A673 (cell line): ENCODE measurements at regions not wholly inside any gene's neighbourhood (a gene's known extent, or its start where the extent isn't known, plus 50 kb on each side); places are given as distances from the start of the nearest gene placed in this dataset.
"Not testable (repeated sequence)": the region's sequence is repeated elsewhere in the genome, so short reads cannot be mapped to it uniquely, and the experiment has no call there.

Experiments
- EZH2 ChIP-seq: fragments of 200-600 bp; sonication (generic); IDR thresholded peaks from 2 replicates; pipeline ENCODE4 v1.6.1; 2017; ENCODE audit warnings: borderline replicate concordance, low read depth, mild to moderate bottlenecking, mixed read lengths, antibody characterized with exemption, low read length; ENCODE audit not compliant: poor library complexity, severe bottlenecking
- TF ChIP-seq, protein P1 (sequence below): fragments of 300-800, 200-600 bp; sonication (generic); conservative IDR thresholded peaks from 2 replicates; pipeline ENCODE4 v1.5.1; 2017; ENCODE audit warnings: low read depth, mild to moderate bottlenecking, antibody characterized with exemption, low read length, moderate library complexity, mixed read lengths

DNA sequence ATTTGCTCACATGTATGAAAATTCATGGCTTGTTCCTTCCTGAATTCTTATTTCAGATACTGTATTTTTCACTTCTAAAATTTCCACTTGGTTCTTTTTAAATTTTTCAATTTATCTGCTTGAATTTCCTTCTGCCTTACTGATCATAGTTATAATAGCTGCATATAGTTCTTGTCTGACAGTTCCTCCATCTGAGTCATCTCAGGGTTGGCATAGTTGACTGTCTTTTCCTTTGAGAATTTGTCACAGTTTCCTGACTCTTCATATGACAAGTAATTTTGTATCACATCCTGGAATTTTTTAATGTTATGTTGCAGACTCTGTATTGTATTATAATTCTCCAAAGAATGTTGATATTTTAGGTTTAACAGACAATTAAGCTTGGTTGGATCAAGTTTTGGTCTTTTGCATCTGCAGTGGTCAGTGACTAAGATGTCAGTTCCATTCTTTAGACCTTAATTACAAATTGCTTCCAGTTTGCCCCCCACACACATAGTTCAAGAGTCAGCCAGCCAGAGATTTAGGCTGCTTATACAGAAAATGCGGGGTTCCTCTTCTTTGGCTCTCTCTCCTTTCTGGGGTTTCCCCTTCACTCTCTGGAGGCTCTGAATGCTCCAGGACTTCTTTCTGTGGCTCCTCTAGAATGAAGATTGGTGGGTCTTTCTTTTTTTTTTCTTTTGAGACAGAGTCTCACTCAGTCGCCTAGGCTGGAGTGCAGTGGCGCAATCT, 153.7 kb upstream of the NBPF12 start:
- TF ChIP-seq, protein P1, sequence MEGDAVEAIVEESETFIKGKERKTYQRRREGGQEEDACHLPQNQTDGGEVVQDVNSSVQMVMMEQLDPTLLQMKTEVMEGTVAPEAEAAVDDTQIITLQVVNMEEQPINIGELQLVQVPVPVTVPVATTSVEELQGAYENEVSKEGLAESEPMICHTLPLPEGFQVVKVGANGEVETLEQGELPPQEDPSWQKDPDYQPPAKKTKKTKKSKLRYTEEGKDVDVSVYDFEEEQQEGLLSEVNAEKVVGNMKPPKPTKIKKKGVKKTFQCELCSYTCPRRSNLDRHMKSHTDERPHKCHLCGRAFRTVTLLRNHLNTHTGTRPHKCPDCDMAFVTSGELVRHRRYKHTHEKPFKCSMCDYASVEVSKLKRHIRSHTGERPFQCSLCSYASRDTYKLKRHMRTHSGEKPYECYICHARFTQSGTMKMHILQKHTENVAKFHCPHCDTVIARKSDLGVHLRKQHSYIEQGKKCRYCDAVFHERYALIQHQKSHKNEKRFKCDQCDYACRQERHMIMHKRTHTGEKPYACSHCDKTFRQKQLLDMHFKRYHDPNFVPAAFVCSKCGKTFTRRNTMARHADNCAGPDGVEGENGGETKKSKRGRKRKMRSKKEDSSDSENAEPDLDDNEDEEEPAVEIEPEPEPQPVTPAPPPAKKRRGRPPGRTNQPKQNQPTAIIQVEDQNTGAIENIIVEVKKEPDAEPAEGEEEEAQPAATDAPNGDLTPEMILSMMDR, result not testable (repeated sequence)
- not testable (repeated sequence) for TF ChIP-seq EZH2
